ENCODE measurements at regions not wholly inside any gene's neighbourhood (a gene's known extent, or its start where the extent isn't known, plus 50 kb on each side); places are given as distances from the start of the nearest gene placed in this dataset.

DNA sequence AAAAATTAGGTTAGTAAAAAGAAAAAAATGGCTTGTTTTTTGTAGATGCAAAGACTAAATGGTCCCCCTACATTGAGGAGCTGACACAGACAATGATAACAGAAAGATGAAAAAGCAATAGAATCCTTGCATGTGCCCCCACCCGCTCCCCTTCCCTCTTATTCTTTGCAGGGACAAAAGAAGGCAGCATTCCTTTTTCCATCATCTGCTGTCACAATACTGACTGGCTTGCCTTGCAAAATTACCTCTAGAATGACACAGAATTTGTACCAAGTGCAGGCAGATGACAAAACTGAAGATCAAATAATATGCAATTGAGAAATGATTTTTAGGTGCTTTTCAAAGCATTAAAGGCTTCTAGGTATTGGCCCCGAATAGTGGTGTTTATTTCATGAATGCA is 153.1 kb upstream of the AGA start:
- H3K27me3 Mint-ChIP-seq (ENCODE audit: low read depth in 3 of 3): peaks cover 0 to 2% (median 0%) of the 10 kb centered on the region in 3 donors
- peaks cover 0 to 8% (median 2%) of the 10 kb centered on the region in 6 donors for H3K9me3 Mint-ChIP-seq
- DNase-seq: no peak
- no peaks in the 10 kb centered on the region for H3K4me1 Mint-ChIP-seq
- no peak overlapping the region for H3K4me3 Mint-ChIP-seq
- H3K27ac Mint-ChIP-seq: no peak overlapping the region
- peaks cover 0 to 5% (median 0%) of the 10 kb centered on the region in 3 donors for H3K36me3 Mint-ChIP-seq

- no peak for DNase-seq
- no peak overlapping the region for H3K27ac Mint-ChIP-seq
- no peak overlapping the region for H3K4me3 Mint-ChIP-seq
- no peaks in the 10 kb centered on the region for H3K4me1 Mint-ChIP-seq
- H3K9me3 Mint-ChIP-seq: peaks cover 0 to 8% (median 3%) of the 10 kb centered on the region in 6 donors
- peaks cover 0 to 2% (median 0%) of the 10 kb centered on the region in 3 donors for H3K27me3 Mint-ChIP-seq (ENCODE audit: low read depth in 3 of 3)
- peaks cover 0 to 5% (median 0%) of the 10 kb centered on the region in 3 donors for H3K36me3 Mint-ChIP-seq
Measured at GRCh38 chr4:177596035-177596434, 153.8 kb upstream of the AGA start.

DNA sequence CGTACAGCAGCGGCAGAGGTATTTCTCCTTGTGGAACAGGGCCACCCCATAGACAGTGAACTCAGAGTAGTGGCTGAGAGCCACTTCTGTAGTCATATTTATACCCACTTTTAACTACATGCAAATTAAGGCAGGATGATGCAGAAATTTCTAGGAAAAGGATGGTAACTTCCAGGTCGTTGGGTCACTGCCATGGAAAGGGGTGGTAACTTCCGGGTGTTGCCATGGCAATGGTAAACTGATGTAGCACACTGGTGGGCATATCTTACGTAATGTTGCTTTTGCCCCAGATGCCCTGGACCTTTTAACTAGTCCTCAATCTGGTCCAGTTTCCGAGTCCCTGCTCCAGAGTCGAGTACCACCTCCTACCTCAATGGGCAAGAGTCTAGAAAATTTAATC is 154.8 kb upstream of the AGA start:
- Mint-ChIP-seq H3K4me3 (no peak overlapping the region), H3K27ac (no peak overlapping the region), H3K27me3 (ENCODE audit: low read depth in 3 of 3) (peaks cover 0 to 2% (median 0%) of the 10 kb centered on the region in 3 donors), H3K36me3 (peaks cover 0 to 5% (median 0%) of the 10 kb centered on the region in 3 donors), H3K9me3 (peaks cover 0 to 8% (median 3%) of the 10 kb centered on the region in 6 donors), H3K4me1 (no peaks in the 10 kb centered on the region)
- no peak for DNase-seq

- no peaks in the 10 kb centered on the region for H3K36me3 Mint-ChIP-seq
- H3K27ac Mint-ChIP-seq: no peak overlapping the region
- DNase-seq: no peak
- H3K4me3 Mint-ChIP-seq: no peak overlapping the region
- no peaks in the 10 kb centered on the region for H3K4me1 Mint-ChIP-seq
- no peaks in the 10 kb centered on the region for H3K27me3 Mint-ChIP-seq (ENCODE audit: low read depth in 3 of 3)
- H3K9me3 Mint-ChIP-seq: peaks cover 0 to 4% (median 2%) of the 10 kb centered on the region in 6 donors
Measured at GRCh38 chr4:177605252-177605651, 163.0 kb upstream of the AGA start.

GRCh38 chr4:177607111-177607573 is 164.9 kb upstream of the AGA start:
- no peak overlapping the region for H3K4me3 Mint-ChIP-seq
- no peak for DNase-seq
- no peaks in the 10 kb centered on the region for H3K27me3 Mint-ChIP-seq (ENCODE audit: low read depth in 3 of 3)
- peaks cover 0 to 4% (median under 1%) of the 10 kb centered on the region in 6 donors for H3K9me3 Mint-ChIP-seq
- H3K4me1 Mint-ChIP-seq: no peaks in the 10 kb centered on the region
- no peaks in the 10 kb centered on the region for H3K36me3 Mint-ChIP-seq
- H3K27ac Mint-ChIP-seq: no peak overlapping the region

DNA sequence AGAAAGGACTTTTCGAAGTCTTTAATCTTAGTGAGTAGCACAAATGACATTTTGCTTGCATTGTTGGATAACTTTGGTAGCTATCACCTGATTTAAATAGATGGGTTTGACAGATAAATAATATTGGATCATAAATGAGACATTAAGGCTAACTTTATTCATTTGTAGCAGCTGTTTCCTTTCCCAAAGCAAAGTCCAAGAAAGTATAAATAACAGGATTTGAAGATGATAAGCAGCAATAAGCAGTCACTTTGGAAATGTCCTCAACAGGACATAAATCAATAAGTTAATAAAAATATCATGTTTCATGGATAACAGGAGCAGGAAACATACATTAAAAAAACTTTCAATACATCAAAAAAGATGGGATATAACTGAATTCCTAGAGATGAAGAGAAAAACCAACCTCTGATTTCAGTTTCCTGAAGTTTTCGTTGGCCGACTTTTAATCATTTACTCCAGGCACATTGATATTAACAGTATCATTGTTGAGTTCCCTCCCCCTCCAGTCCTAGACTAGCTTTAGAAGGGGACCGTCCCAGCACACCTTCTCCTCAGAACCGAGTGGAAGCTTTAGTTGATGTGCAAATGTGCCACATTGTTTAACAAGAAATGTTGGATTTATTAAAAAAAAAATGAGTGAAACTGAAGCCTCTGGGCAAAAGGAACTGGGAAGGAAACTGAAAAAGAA is 169.9 kb upstream of the AGA start:
- Mint-ChIP-seq H3K9me3 (peaks cover 0 to 7% (median 2%) of the 10 kb centered on the region in 6 donors), H3K27me3 (ENCODE audit: low read depth in 3 of 3) (peaks cover 0 to 2% (median 0%) of the 10 kb centered on the region in 3 donors), H3K36me3 (no peaks in the 10 kb centered on the region), H3K4me3 (no peak overlapping the region), H3K27ac (no peak overlapping the region), H3K4me1 (no peaks in the 10 kb centered on the region)
- DNase-seq: no peak

GRCh38 chr4:177612684-177613083 is 170.4 kb upstream of the AGA start:
- no peak overlapping the region for H3K27ac Mint-ChIP-seq
- no peaks in the 10 kb centered on the region for H3K36me3 Mint-ChIP-seq
- no peaks in the 10 kb centered on the region for H3K4me1 Mint-ChIP-seq
- peaks cover 0 to 2% (median 0%) of the 10 kb centered on the region in 3 donors for H3K27me3 Mint-ChIP-seq (ENCODE audit: low read depth in 3 of 3)
- DNase-seq: no peak
- peaks cover 0 to 12% (median under 1%) of the 10 kb centered on the region in 6 donors for H3K9me3 Mint-ChIP-seq
- no peak overlapping the region for H3K4me3 Mint-ChIP-seq

GRCh38 chr4:177632481-177632880 is 190.2 kb upstream of the AGA start:
- H3K27ac Mint-ChIP-seq: no peak overlapping the region
- no peak for DNase-seq
- H3K9me3 Mint-ChIP-seq: peaks cover 4 to 12% (median 6%) of the 10 kb centered on the region in 6 donors
- no peaks in the 10 kb centered on the region for H3K27me3 Mint-ChIP-seq (ENCODE audit: low read depth in 3 of 3)
- H3K4me1 Mint-ChIP-seq: no peaks in the 10 kb centered on the region
- H3K4me3 Mint-ChIP-seq: no peak overlapping the region
- no peaks in the 10 kb centered on the region for H3K36me3 Mint-ChIP-seq

DNA sequence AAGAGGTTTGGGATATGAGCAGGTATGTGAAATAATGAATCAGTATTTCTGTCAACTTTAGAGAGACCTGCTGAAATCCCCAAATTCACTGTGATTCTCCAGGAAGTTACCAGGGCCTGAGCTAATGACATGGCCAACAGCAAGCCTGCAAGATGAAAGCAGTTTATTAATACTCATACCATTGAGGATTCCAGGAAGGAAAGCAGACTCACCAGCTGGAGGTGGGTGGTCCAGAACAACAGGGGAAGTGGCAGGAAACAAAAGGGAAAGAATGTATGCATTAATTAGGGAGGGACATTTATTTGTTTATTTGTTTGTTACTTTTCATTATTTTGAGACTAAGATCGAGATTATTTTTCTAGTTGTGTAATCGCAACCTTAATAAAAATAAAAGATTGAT is 196.6 kb upstream of the AGA start:
- no peaks in the 10 kb centered on the region for H3K4me1 Mint-ChIP-seq
- no peak overlapping the region for H3K27ac Mint-ChIP-seq
- no peak overlapping the region for H3K4me3 Mint-ChIP-seq
- H3K36me3 Mint-ChIP-seq: no peaks in the 10 kb centered on the region
- peaks cover 2 to 20% (median 9%) of the 10 kb centered on the region in 6 donors for H3K9me3 Mint-ChIP-seq
- DNase-seq: no peak
- peaks cover 0 to 2% (median 0%) of the 10 kb centered on the region in 3 donors for H3K27me3 Mint-ChIP-seq (ENCODE audit: low read depth in 3 of 3)

DNA sequence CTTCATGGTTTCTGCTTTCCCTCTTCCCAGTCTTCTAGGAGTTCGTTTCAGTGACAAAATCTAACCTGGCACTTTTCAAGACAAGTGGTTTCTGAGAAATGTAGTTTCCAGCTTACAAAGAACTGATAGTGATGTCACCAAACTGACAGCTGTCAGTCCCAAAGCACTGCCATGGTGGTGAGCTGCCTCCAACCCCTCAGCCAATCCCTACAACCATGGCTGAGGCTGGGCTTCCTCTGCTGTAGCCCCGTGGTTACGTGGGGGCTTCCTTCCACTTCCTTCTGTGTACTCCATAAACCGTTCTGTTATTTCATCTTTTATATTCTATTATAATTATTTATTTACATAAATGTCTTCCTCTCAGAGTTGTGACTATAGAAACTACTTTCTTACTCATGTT is 198.6 kb upstream of the AGA start:
- Mint-ChIP-seq H3K27me3 (ENCODE audit: low read depth in 3 of 3) (peaks cover 0 to 2% (median 0%) of the 10 kb centered on the region in 3 donors), H3K9me3 (peaks cover 0 to 17% (median 8%) of the 10 kb centered on the region in 6 donors), H3K36me3 (no peaks in the 10 kb centered on the region), H3K4me1 (no peaks in the 10 kb centered on the region), H3K27ac (no peak overlapping the region), H3K4me3 (no peak overlapping the region)
- no peak for DNase-seq

DNA sequence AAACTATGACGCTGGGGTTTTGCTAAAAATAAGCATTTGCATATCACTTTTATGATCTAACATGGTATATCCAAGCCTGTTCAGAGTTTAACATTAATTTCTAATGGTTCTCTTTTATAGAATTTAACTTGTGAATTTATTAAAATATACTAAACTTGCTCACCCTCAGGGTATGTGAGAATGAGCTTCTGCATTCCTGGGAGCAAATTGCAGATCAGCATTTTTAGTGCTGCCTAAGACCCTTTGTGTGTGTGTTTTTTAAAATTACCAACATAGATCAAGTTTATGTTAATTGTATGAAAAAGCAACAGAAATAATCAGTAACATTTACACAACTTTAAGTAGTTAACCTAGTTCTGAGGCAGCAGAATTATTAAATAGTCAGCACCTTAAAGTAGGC is 218.0 kb upstream of the AGA start:
- H3K27ac Mint-ChIP-seq: no peak overlapping the region
- H3K9me3 Mint-ChIP-seq: peaks cover 3 to 37% (median 9%) of the 10 kb centered on the region in 6 donors
- no peak for DNase-seq
- peaks cover 0 to 4% (median 0%) of the 10 kb centered on the region in 3 donors for H3K27me3 Mint-ChIP-seq (ENCODE audit: low read depth in 3 of 3)
- H3K4me3 Mint-ChIP-seq: no peak overlapping the region
- H3K4me1 Mint-ChIP-seq: no peaks in the 10 kb centered on the region
- no peaks in the 10 kb centered on the region for H3K36me3 Mint-ChIP-seq

GRCh38 chr4:177667687-177668086 is 225.4 kb upstream of the AGA start:
- Mint-ChIP-seq H3K4me3 (no peak overlapping the region), H3K27me3 (ENCODE audit: low read depth in 3 of 3) (no peaks in the 10 kb centered on the region)

GRCh38 chr4:177671387-177671786 is 229.2 kb upstream of the AGA start:
- Mint-ChIP-seq H3K27me3 (ENCODE audit: low read depth in 3 of 3) (no peaks in the 10 kb centered on the region), H3K9me3 (peaks cover 3 to 25% (median 10%) of the 10 kb centered on the region in 6 donors), H3K36me3 (peaks cover 0 to 3% (median 0%) of the 10 kb centered on the region in 3 donors), H3K4me3 (no peak overlapping the region), H3K27ac (no peak overlapping the region), H3K4me1 (no peaks in the 10 kb centered on the region)
- DNase-seq: no peak

More at GRCh38 chr4:177667687-177668086, 225.4 kb upstream of the AGA start:
- no peak for DNase-seq
- no peaks in the 10 kb centered on the region for H3K4me1 Mint-ChIP-seq
- H3K27ac Mint-ChIP-seq: no peak overlapping the region
- H3K36me3 Mint-ChIP-seq: no peaks in the 10 kb centered on the region
- peaks cover 3 to 19% (median 7%) of the 10 kb centered on the region in 6 donors for H3K9me3 Mint-ChIP-seq

DNA sequence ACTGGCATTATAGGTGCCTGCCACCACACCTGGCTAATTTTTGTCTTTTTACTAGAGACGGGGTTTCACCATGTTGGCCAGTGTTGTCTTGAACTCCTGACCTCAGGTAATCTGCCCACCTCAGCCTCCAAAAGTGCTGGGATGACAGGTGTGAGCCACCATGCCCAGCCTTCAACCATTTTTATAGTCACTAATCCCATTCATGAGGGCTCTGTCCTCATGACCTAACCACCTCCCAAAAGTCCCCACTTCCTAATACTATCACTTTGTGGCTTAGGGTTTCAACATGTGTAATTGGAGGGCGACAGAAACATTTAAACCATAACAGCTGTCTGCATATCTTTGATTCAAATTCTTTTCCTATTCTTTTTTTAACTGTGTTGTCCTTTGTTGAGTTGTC is 229.6 kb upstream of the AGA start:
- H3K9me3 Mint-ChIP-seq: peaks cover 3 to 25% (median 9%) of the 10 kb centered on the region in 6 donors
- H3K36me3 Mint-ChIP-seq: peaks cover 0 to 3% (median 0%) of the 10 kb centered on the region in 3 donors
- no peaks in the 10 kb centered on the region for H3K4me1 Mint-ChIP-seq
- H3K4me3 Mint-ChIP-seq: no peak overlapping the region
- H3K27me3 Mint-ChIP-seq (ENCODE audit: low read depth in 3 of 3): no peaks in the 10 kb centered on the region
- DNase-seq: no peak
- H3K27ac Mint-ChIP-seq: no peak overlapping the region

Data from immature natural killer cell (primary cell).